ENCODE measurements at regions not wholly inside any gene's neighbourhood (a gene's known extent, or its start where the extent isn't known, plus 50 kb on each side); places are given as distances from the start of the nearest gene placed in this dataset.

- TF ChIP-seq FOSL1 (IDR thresholded peaks at IDR 0.05; ENCODE audit: low read depth) = no peak
- no peak for TF ChIP-seq EZH2phosphoT487 (IDR thresholded peaks at IDR 0.05; ENCODE audit: borderline replicate concordance)
- TF ChIP-seq ZFX (IDR thresholded peaks at IDR 0.05) = no peak
- TF ChIP-seq ATF3 (IDR thresholded peaks at IDR 0.05) = no peak
- TF ChIP-seq SIN3A (IDR thresholded peaks at IDR 0.05; ENCODE audit: low read depth) = no peak
- TF ChIP-seq CBX3 (IDR thresholded peaks at IDR 0.05; ENCODE audit: low read depth) = no peak
- no peak for TF ChIP-seq SRF (IDR thresholded peaks at IDR 0.05; ENCODE audit: low read depth)
- no peak for TF ChIP-seq MAX (IDR thresholded peaks at IDR 0.05)
- TF ChIP-seq EGR1 (IDR thresholded peaks at IDR 0.05; ENCODE audit: low read depth) = no peak
Observed at GRCh38 chr16:51439271-51439670, 288.2 kb upstream of the SALL1 start (continued).

GRCh38 chr16:51436742-51437141 lies 285.7 kb upstream of the SALL1 start:
- no peak overlapping the region for H3K4me3 ChIP-seq (replicated peaks in 1 of 2; ENCODE audit: low read depth in 1 of 2, low read length in 2 of 2)
- H3K36me3 ChIP-seq (ENCODE audit: control insufficient read depth in 1 of 2, insufficient read depth in 2 of 2, low read length in 2 of 2) = no peaks in the 10 kb centered on the region
- POLR2A ChIA-PET = no interaction called here
- H3K9ac ChIP-seq (ENCODE audit: low read length) = no peak overlapping the region
- H3K79me2 ChIP-seq (ENCODE audit: insufficient read depth, low read length) = no peaks in the 10 kb centered on the region
- TF ChIP-seq EGR1 (IDR thresholded peaks at IDR 0.05; ENCODE audit: low read depth) = no peak
- TF ChIP-seq FOSL1 (IDR thresholded peaks at IDR 0.05; ENCODE audit: low read depth) = no peak
- TF ChIP-seq POLR2A (IDR thresholded peaks at IDR 0.05; ENCODE audit: borderline replicate concordance, extremely low read depth, insufficient read depth, insufficient read length) = no peak
- no peak for TF ChIP-seq CBX3 (IDR thresholded peaks at IDR 0.05; ENCODE audit: low read depth)
- TF ChIP-seq REST (IDR thresholded peaks at IDR 0.05; ENCODE audit: low read depth) = no peak
- TF ChIP-seq ZFX (IDR thresholded peaks at IDR 0.05) = no peak
- TF ChIP-seq POLR2AphosphoS5 (IDR thresholded peaks at IDR 0.05; ENCODE audit: low read depth, low read length) = no peak
- intact Hi-C loops (cut with micrococcal nuclease) = no loop called here
- no peaks in the 10 kb centered on the region for H4K20me1 ChIP-seq (ENCODE audit: insufficient read depth)
- H3K27ac ChIP-seq (ENCODE audit: low read depth, low read length) = no peak overlapping the region
- no peaks in the 10 kb centered on the region for H3K4me1 ChIP-seq (ENCODE audit: control insufficient read depth in 1 of 2, insufficient read depth in 2 of 2, low read length in 2 of 2)
- no peak for ATAC-seq
- no peak overlapping the region for H3K4me2 ChIP-seq (ENCODE audit: low read length)
- CTCF ChIA-PET = no interaction called here
- H3K9me2 ChIP-seq (ENCODE audit: insufficient read depth) = no peaks in the 10 kb centered on the region
- no peak overlapping the region for H2AFZ ChIP-seq (ENCODE audit: low read depth, low read length, poor library complexity, severe bottlenecking)
- DNase-seq (ENCODE audit: low read depth, low spot score) = no peak
- RAD21 ChIA-PET (ENCODE audit: low non-redundant PET in 1 of 2, low total read pairs in 2 of 2, uncharacterized antibody in 2 of 2, unreplicated experiment in 2 of 2) = no interaction called here
- no TSS peak for BruUV-seq (replicated peaks)
- peaks cover 0 to 8% of the 10 kb centered on the region in 2 experiments; a peak in 2 of 4 replicates for H3K9me3 ChIP-seq (ENCODE audit: control insufficient read depth in 1 of 2, insufficient read depth in 1 of 2, low read depth in 1 of 2, low read length in 2 of 2)
- H3K27me3 ChIP-seq (ENCODE audit: insufficient read depth, low read length) = no peaks in the 10 kb centered on the region
